NT2/D1 (cell line): ENCODE measurements at regions not wholly inside any gene's neighbourhood (a gene's known extent, or its start where the extent isn't known, plus 50 kb on each side); places are given as distances from the start of the nearest gene placed in this dataset.
A peak's percentile ranks its signal among the peaks of the same experiment; 100 is the strongest.

Experiments used
- DNase-seq: peaks from one replicate; pipeline ENCODE4 v3.0.0-alpha.2; 2011; ENCODE audit warnings: low read depth, low spot score
- H3K27me3 ChIP-seq: 2 replicates; pipeline ENCODE4 v1.6.0; 2011; ENCODE audit warnings: mild to moderate bottlenecking; ENCODE audit not compliant: insufficient read length, insufficient read depth
- H3K36me3 ChIP-seq: 2 replicates; pipeline ENCODE4 v1.6.1; 2011; ENCODE audit warnings: mild to moderate bottlenecking, low read length, mixed read lengths; ENCODE audit not compliant: insufficient read depth, insufficient read length
- H3K4me1 ChIP-seq: 2 replicates; pipeline ENCODE4 v1.5.1; 2011; ENCODE audit not compliant: insufficient read depth, insufficient read length
- H3K4me3 ChIP-seq: 2 replicates; pipeline ENCODE4 v1.5.1; 2011; ENCODE audit warnings: low read depth; ENCODE audit not compliant: insufficient read length
- H3K9ac ChIP-seq: 2 replicates; pipeline ENCODE4 v1.6.0; 2011; ENCODE audit warnings: low read depth; ENCODE audit not compliant: insufficient read length
- H3K9me3 ChIP-seq: 2 replicates; pipeline ENCODE4 v1.5.1; 2011; ENCODE audit warnings: mild to moderate bottlenecking, low read length; ENCODE audit not compliant: insufficient read depth
- SUZ12 ChIP-seq: IDR thresholded peaks from 2 replicates; pipeline ENCODE4 v1.6.1; 2011; ENCODE audit not compliant: insufficient read length, insufficient read depth; ENCODE audit errors: extremely low read depth
- YY1 ChIP-seq: IDR thresholded peaks from 2 replicates; pipeline ENCODE4 v1.6.1; 2011; ENCODE audit not compliant: insufficient read length, insufficient read depth
- ZNF274 ChIP-seq: IDR thresholded peaks from 2 replicates; pipeline ENCODE4 v1.6.1; 2011; ENCODE audit warnings: mild to moderate bottlenecking, low read depth, low read length

- H3K4me3 ChIP-seq, result no peak overlapping the region
- H3K4me1 ChIP-seq, result peaks cover 9% of the 10 kb centered on the region
- H3K9ac ChIP-seq, result no peak overlapping the region
- no peaks in the 10 kb centered on the region for H3K36me3 ChIP-seq
- no peaks in the 10 kb centered on the region for H3K27me3 ChIP-seq
- no peaks in the 10 kb centered on the region; the same call in 1 of the 2 replicates for H3K9me3 ChIP-seq
- peak; percentile 39 for DNase-seq
- TF ChIP-seq YY1, result no peak
- no peak for TF ChIP-seq SUZ12
- TF ChIP-seq ZNF274, result no peak
Observed at GRCh38 chr14:76647697-76648298, 113.5 kb upstream of the VASH1 start.

- Histone ChIP-seq H3K4me3 (no peak overlapping the region), H3K4me1 (no peaks in the 10 kb centered on the region), H3K27me3 (no peaks in the 10 kb centered on the region), H3K9me3 (no peaks in the 10 kb centered on the region; the same call in 1 of the 2 replicates), H3K9ac (no peak overlapping the region), H3K36me3 (no peaks in the 10 kb centered on the region)
- TF ChIP-seq SUZ12 (no peak), ZNF274 (no peak), YY1 (no peak)
- DNase-seq, result no peak
Observed at GRCh38 chr14:76651410-76652055, 109.7 kb upstream of the VASH1 start.

DNA sequence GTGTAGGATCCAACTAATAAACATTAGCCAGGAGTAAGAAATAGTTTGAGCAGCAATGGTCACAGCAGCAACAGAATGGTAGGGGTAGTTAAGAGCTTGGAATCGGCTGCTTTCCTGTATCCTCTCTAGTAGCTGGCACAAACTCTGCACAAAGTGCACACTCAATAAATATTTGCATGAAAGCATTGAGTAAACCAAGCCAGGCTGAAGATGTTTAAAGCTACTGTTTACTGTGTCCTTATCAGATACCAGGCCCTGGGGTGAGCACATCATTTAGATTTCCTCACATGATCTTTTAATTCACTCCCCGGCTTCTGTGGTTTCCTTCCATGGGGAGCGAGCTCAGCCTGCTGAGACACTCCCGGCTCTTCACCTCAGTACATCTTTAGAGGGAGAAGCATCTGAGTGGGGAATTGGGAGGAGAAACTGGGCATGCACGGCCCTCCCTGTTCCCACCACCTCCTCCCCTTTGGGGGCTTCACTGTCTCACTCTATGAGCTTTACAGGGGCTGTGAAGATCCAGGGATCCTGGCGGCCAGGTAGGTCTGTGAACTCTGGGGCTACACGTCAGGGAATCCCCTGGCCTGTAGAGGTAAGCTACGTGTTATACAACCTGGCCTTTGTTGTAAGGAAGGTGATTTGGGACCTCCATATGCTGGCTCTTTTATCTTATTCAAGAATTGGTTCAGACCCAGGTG is 107.2 kb upstream of the VASH1 start:
- no peak overlapping the region for H3K4me3 ChIP-seq
- no peaks in the 10 kb centered on the region for H3K27me3 ChIP-seq
- H3K4me1 ChIP-seq, result no peaks in the 10 kb centered on the region
- peaks cover 14% of the 10 kb centered on the region for H3K9me3 ChIP-seq
- H3K9ac ChIP-seq, result no peak overlapping the region
- DNase-seq, result no peak
- no peak for TF ChIP-seq YY1
- no peak for TF ChIP-seq ZNF274
- TF ChIP-seq SUZ12, result no peak
- H3K36me3 ChIP-seq, result no peaks in the 10 kb centered on the region

- no peaks in the 10 kb centered on the region for H3K36me3 ChIP-seq
- TF ChIP-seq ZNF274 (no peak), YY1 (no peak), SUZ12 (no peak)
- H3K27me3 ChIP-seq, result no peaks in the 10 kb centered on the region
- no peak overlapping the region for H3K9ac ChIP-seq
- DNase-seq, result no peak
- H3K9me3 ChIP-seq, result peaks cover 14% of the 10 kb centered on the region
- H3K4me1 ChIP-seq, result no peaks in the 10 kb centered on the region
- H3K4me3 ChIP-seq, result no peak overlapping the region
Observed at GRCh38 chr14:76654573-76655108, 106.6 kb upstream of the VASH1 start.

DNA sequence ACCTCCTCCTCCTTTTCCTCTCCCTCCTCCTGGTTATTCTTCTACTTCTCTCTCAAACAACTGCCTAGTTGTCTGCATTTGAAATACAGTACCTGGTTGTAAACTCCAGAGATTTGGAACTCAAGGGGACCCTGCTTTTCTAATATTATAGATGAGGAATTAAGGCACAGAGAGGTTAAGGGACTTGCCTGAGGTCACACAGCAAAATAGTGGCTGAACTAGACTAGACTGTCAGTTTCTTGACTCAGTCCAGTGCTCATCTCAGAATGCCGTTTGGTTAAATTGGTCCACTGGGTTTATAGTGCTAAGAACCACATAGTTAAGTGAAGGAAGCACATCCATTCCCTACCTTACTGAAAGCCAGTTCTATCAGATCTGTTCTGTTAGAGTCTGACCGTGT is 105.9 kb upstream of the VASH1 start:
- H3K9ac ChIP-seq, result no peak overlapping the region
- no peak for DNase-seq
- H3K4me3 ChIP-seq, result no peak overlapping the region
- peaks cover 14% of the 10 kb centered on the region for H3K9me3 ChIP-seq
- no peaks in the 10 kb centered on the region for H3K4me1 ChIP-seq
- no peaks in the 10 kb centered on the region for H3K27me3 ChIP-seq
- H3K36me3 ChIP-seq, result no peaks in the 10 kb centered on the region
- no peak for TF ChIP-seq YY1
- no peak for TF ChIP-seq ZNF274
- no peak for TF ChIP-seq SUZ12

DNA sequence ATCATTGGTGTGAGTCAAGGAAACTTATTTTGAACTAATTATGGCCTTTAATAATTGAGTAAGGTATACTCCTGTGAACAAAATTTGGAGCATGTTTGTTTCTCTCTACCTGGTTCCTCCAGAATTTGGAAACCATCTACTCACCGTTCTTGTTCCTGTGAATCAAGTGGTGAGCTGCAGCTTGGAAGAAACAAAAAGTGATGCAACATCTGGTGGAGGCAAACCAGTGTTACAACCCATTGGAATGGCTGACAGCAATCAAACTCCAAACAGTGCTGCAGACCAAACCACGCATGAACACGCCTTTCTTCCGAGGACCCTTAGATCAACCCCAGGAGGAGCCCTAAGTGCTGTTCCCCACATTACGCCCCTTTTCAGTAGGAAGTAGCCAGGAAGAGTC is 104.7 kb upstream of the VASH1 start:
- TF ChIP-seq YY1, result no peak
- TF ChIP-seq SUZ12, result no peak
- TF ChIP-seq ZNF274, result no peak
- H3K4me3 ChIP-seq, result no peak overlapping the region
- H3K36me3 ChIP-seq, result no peaks in the 10 kb centered on the region
- H3K27me3 ChIP-seq, result no peaks in the 10 kb centered on the region
- no peak overlapping the region for H3K9ac ChIP-seq
- DNase-seq, result no peak
- H3K9me3 ChIP-seq, result peaks cover 14% of the 10 kb centered on the region
- no peaks in the 10 kb centered on the region for H3K4me1 ChIP-seq

GRCh38 chr14:76657404-76657803 is 103.9 kb upstream of the VASH1 start:
- Histone ChIP-seq H3K9me3 (peaks cover 14% of the 10 kb centered on the region), H3K36me3 (no peaks in the 10 kb centered on the region), H3K4me1 (no peaks in the 10 kb centered on the region), H3K9ac (no peak overlapping the region), H3K4me3 (no peak overlapping the region), H3K27me3 (no peaks in the 10 kb centered on the region)
- no peak for DNase-seq
- TF ChIP-seq ZNF274 (no peak), YY1 (no peak), SUZ12 (no peak)
